SK-N-SH (cell line): ENCODE measurements at regions not wholly inside any gene's neighbourhood (a gene's known extent, or its start where the extent isn't known, plus 50 kb on each side); places are given as distances from the start of the nearest gene placed in this dataset.

Source experiments
- CTCF ChIA-PET: fragments of 300-600, 350-600 bp; formaldehyde crosslinking; extraction: SDS; loops from one replicate; lab custom pipeline; 2021; lab: Yijun Ruan, JAX
- POLR2A ChIA-PET: fragments of 350-600 bp; sonication (Branson Sonifier 250); formaldehyde crosslinking; extraction: SDS; loops from one replicate; lab custom pipeline; 2020; ENCODE audit warnings: antibody characterized with exemption, inconsistent platforms; lab: Yijun Ruan, JAX
- DNase-seq: peaks from one replicate; pipeline ENCODE4 v3.0.0; 2012
- H2AFZ ChIP-seq: fragments of 200-600 bp; sonication (generic); 2 replicates; pipeline ENCODE4 v1.8.1; 2016; ENCODE audit warnings: antibody characterized with exemption, mild to moderate bottlenecking, low read depth
- H3F3A ChIP-seq: fragments of 200-600 bp; sonication (generic); replicated peaks from 2 replicates; pipeline ENCODE3; 2016; ENCODE audit warnings: antibody characterized with exemption, mild to moderate bottlenecking; ENCODE audit not compliant: insufficient read depth
- H3K27ac ChIP-seq, 2 experiments: fragments of 200-500 bp in 1 of 2; fragments of 200-600 bp in 1 of 2; sonication (Bioruptor generic) in 1 of 2; sonication (generic), shearing (Covaris generic) in 1 of 2; 2 replicates each; pipeline versions ENCODE4 v1.5.1 to v1.6.1; 2014 to 2016; ENCODE audit warnings: low read depth in 2 of 2, inconsistent platforms in 1 of 2, low read length in 1 of 2, mild to moderate bottlenecking in 1 of 2, mixed read lengths in 1 of 2
- H3K27me3 ChIP-seq: fragments of 200-600 bp; sonication (generic), shearing (Covaris generic); 2 replicates; pipeline ENCODE4 v1.6.1; 2016; ENCODE audit warnings: mixed run types; ENCODE audit not compliant: insufficient read depth
- H3K36me3 ChIP-seq, 2 experiments: fragments of 200-500 bp in 1 of 2; fragments of 200-600 bp in 1 of 2; sonication (Bioruptor generic) in 1 of 2; sonication (generic) in 1 of 2; replicated peaks in 1 of 2; 2 replicates each; pipeline versions ENCODE3 to v1.5.1; 2014 to 2016; ENCODE audit warnings: low read length in 1 of 2, mild to moderate bottlenecking in 1 of 2; ENCODE audit not compliant: insufficient read depth in 2 of 2, control insufficient read depth in 1 of 2
- H3K4me1 ChIP-seq, 2 experiments: fragments of 200-500 bp in 1 of 2; fragments of 200-600 bp in 1 of 2; sonication (Bioruptor generic) in 1 of 2; sonication (generic), shearing (Covaris generic) in 1 of 2; 2 replicates each; pipeline versions ENCODE4 v1.5.1 to v1.6.1; 2014 to 2016; ENCODE audit warnings: low read depth in 1 of 2, low read length in 1 of 2, mixed run types in 1 of 2; ENCODE audit not compliant: insufficient read depth in 2 of 2, control insufficient read depth in 1 of 2
- H3K4me2 ChIP-seq: fragments of 200-600 bp; sonication (generic), shearing (Covaris generic); 2 replicates; pipeline ENCODE4 v1.6.1; 2017; ENCODE audit warnings: mixed run types
- H3K4me3 ChIP-seq, 2 experiments: fragments of 200-500 bp in 1 of 2; fragments of 200-600 bp in 1 of 2; sonication (Bioruptor generic) in 1 of 2; sonication (generic), shearing (Covaris generic) in 1 of 2; 2 replicates each; pipeline versions ENCODE4 v1.5.1 to v1.8.1; 2014 to 2016; ENCODE audit warnings: low read depth in 2 of 2, inconsistent platforms in 1 of 2, low read length in 1 of 2, mild to moderate bottlenecking in 1 of 2, mixed read lengths in 1 of 2, moderate library complexity in 1 of 2
- H3K79me2 ChIP-seq: fragments of 200-600 bp; sonication (generic); 2 replicates; pipeline ENCODE4 v1.8.1; 2017; ENCODE audit warnings: mild to moderate bottlenecking; ENCODE audit not compliant: insufficient read depth
- H3K9ac ChIP-seq: fragments of 200-600 bp; sonication (generic); 2 replicates; pipeline ENCODE4 v1.6.1; 2017; ENCODE audit warnings: mixed run types
- H3K9me2 ChIP-seq: fragments of 200-600 bp; sonication (generic); 2 replicates; pipeline ENCODE4 v1.6.1; 2017; ENCODE audit warnings: mixed run types
- H3K9me3 ChIP-seq: fragments of 200-600 bp; sonication (generic); 2 replicates; pipeline ENCODE4 v1.6.1; 2017; ENCODE audit warnings: mixed run types, mild to moderate bottlenecking, moderate library complexity
- H4K20me1 ChIP-seq: fragments of 200-600 bp; sonication (generic); 2 replicates; pipeline ENCODE4 v1.6.1; 2017; ENCODE audit warnings: mild to moderate bottlenecking, mixed run types; ENCODE audit not compliant: insufficient read depth
- CHD2 ChIP-seq: fragments of 150-350 bp; IDR thresholded peaks from 2 replicates; pipeline ENCODE4 v1.6.1; 2018; ENCODE audit warnings: low read length; ENCODE audit not compliant: partially characterized antibody
- ELF1 ChIP-seq: IDR thresholded peaks from 2 replicates; pipeline ENCODE4 v1.4.0; 2012
- EZH2phosphoT487 ChIP-seq: fragments of 200-600 bp; sonication (generic); IDR thresholded peaks from 2 replicates; pipeline ENCODE4 v1.6.1; 2017; ENCODE audit warnings: low read depth, mixed run types, mild to moderate bottlenecking, antibody characterized with exemption, moderate library complexity, borderline replicate concordance
- FOXJ3 ChIP-seq: sonication (generic); formaldehyde crosslinking; IDR thresholded peaks from 2 replicates; pipeline ENCODE4 v1.5.1; 2020; ENCODE audit warnings: mild to moderate bottlenecking, missing genetic modification reagents
- FOXM1 ChIP-seq: IDR thresholded peaks from 2 replicates; pipeline ENCODE4 v1.4.0; 2012; ENCODE audit warnings: low read depth, mild to moderate bottlenecking
- GABPA ChIP-seq: IDR thresholded peaks from 2 replicates; pipeline ENCODE4 v1.4.0; 2012; ENCODE audit warnings: low read depth, mild to moderate bottlenecking
- GATA2 ChIP-seq: sonication (generic); formaldehyde crosslinking; IDR thresholded peaks from 2 replicates; pipeline ENCODE4 v1.5.0; 2020; ENCODE audit warnings: mild to moderate bottlenecking, missing genetic modification reagents
- IRF3 ChIP-seq: fragments of 150-350 bp; IDR thresholded peaks from 2 replicates; pipeline ENCODE4 v1.6.1; 2016; ENCODE audit warnings: mild to moderate bottlenecking, low read depth, low read length
- MEF2A ChIP-seq: IDR thresholded peaks from 2 replicates; pipeline ENCODE4 v1.4.0; 2012; ENCODE audit warnings: low read depth, borderline replicate concordance
- MXI1 ChIP-seq: IDR thresholded peaks from 2 replicates; pipeline ENCODE4 v1.6.1; 2012; ENCODE audit warnings: mild to moderate bottlenecking, low read depth, low read length, improper control_type of control experiment
- NFIC ChIP-seq: IDR thresholded peaks from 2 replicates; pipeline ENCODE4 v1.4.0; 2012; ENCODE audit warnings: borderline replicate concordance
- PBX3 ChIP-seq: IDR thresholded peaks from 2 replicates; pipeline ENCODE4; 2012
- RAD21 ChIP-seq: IDR thresholded peaks from 2 replicates; pipeline ENCODE4 v1.6.1; 2012; ENCODE audit warnings: mild to moderate bottlenecking, low read length
- RXRA ChIP-seq: IDR thresholded peaks from 2 replicates; pipeline ENCODE4 v1.4.0; 2012; ENCODE audit warnings: low read depth, mild to moderate bottlenecking, borderline replicate concordance
- SMC3 ChIP-seq: IDR thresholded peaks from 2 replicates; pipeline ENCODE4 v1.6.1; 2012; ENCODE audit warnings: low read depth, low read length, improper control_type of control experiment
- TAF1 ChIP-seq: IDR thresholded peaks from 2 replicates; pipeline ENCODE4 v1.6.1; 2012; ENCODE audit warnings: low read depth, mild to moderate bottlenecking, low read length, moderate library complexity, borderline replicate concordance
- TEAD4 ChIP-seq: IDR thresholded peaks from 2 replicates; pipeline ENCODE4 v1.4.0; 2012; ENCODE audit warnings: mild to moderate bottlenecking, borderline replicate concordance; ENCODE audit not compliant: insufficient read depth
- YY1 ChIP-seq: IDR thresholded peaks from 2 replicates; pipeline ENCODE4 v1.4.0; 2012; ENCODE audit warnings: low read depth, mild to moderate bottlenecking
- WGBS: methylation state at CpG from one replicate; pipeline ENCODE4 v1.1.6; 2017; ENCODE audit warnings: low lambda C conversion rate; 5-methylcytosine and 5-hydroxymethylcytosine counted together
- TF ChIP-seq, protein P1 (sequence below): IDR thresholded peaks from 2 replicates; pipeline ENCODE4 v1.6.1; 2012; ENCODE audit warnings: mild to moderate bottlenecking, low read depth, low read length, moderate library complexity

GRCh38 chr17:34758316-34758715 is 178.9 kb downstream of the TMEM132E start:
- Histone ChIP-seq H3K27me3 (no peaks in the 10 kb centered on the region), H3K9me2 (no peaks in the 10 kb centered on the region), H3K36me3 (no peaks in the 10 kb centered on the region), H3F3A (no peaks in the 10 kb centered on the region), H3K9ac (no peak overlapping the region), H3K4me3 (no peak overlapping the region), H3K4me2 (no peak overlapping the region), H3K79me2 (no peaks in the 10 kb centered on the region), H3K9me3 (no peaks in the 10 kb centered on the region), H3K27ac (no peak overlapping the region), H2AFZ (no peak overlapping the region), H4K20me1 (no peaks in the 10 kb centered on the region), H3K4me1 (peaks cover 0 to 6% of the 10 kb centered on the region in 2 experiments; a peak in 1 of 4 replicates)
- ChIA-PET POLR2A (no interaction called here), CTCF (no interaction called here)
- DNase-seq = no peak
- 18% methylated on average over 3 of the region's 3 CpGs for WGBS
- TF ChIP-seq TEAD4 (no peak), NFIC (no peak), EZH2phosphoT487 (no peak), CHD2 (no peak), RXRA (no peak), MXI1 (no peak), FOXM1 (no peak), MEF2A (no peak), IRF3 (no peak), GABPA (no peak), ELF1 (no peak), PBX3 (no peak), GATA2 (CRISPR knock-in tag) (no peak), YY1 (no peak), RAD21 (no peak), FOXJ3 (CRISPR knock-in tag) (no peak), SMC3 (no peak), TAF1 (no peak)
- TF ChIP-seq, protein P1, sequence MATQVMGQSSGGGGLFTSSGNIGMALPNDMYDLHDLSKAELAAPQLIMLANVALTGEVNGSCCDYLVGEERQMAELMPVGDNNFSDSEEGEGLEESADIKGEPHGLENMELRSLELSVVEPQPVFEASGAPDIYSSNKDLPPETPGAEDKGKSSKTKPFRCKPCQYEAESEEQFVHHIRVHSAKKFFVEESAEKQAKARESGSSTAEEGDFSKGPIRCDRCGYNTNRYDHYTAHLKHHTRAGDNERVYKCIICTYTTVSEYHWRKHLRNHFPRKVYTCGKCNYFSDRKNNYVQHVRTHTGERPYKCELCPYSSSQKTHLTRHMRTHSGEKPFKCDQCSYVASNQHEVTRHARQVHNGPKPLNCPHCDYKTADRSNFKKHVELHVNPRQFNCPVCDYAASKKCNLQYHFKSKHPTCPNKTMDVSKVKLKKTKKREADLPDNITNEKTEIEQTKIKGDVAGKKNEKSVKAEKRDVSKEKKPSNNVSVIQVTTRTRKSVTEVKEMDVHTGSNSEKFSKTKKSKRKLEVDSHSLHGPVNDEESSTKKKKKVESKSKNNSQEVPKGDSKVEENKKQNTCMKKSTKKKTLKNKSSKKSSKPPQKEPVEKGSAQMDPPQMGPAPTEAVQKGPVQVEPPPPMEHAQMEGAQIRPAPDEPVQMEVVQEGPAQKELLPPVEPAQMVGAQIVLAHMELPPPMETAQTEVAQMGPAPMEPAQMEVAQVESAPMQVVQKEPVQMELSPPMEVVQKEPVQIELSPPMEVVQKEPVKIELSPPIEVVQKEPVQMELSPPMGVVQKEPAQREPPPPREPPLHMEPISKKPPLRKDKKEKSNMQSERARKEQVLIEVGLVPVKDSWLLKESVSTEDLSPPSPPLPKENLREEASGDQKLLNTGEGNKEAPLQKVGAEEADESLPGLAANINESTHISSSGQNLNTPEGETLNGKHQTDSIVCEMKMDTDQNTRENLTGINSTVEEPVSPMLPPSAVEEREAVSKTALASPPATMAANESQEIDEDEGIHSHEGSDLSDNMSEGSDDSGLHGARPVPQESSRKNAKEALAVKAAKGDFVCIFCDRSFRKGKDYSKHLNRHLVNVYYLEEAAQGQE = no peak
